ENCODE measurements at regions not wholly inside any gene's neighbourhood (a gene's known extent, or its start where the extent isn't known, plus 50 kb on each side); places are given as distances from the start of the nearest gene placed in this dataset.

GRCh38 chr2:186433777-186434432 lies 52.2 kb upstream of the ZC3H15 start:
- in situ Hi-C loops (cut with MboI) (no loop called here), intact Hi-C loops (cut with micrococcal nuclease) (no loop called here)
- POLR2A ChIA-PET = no interaction called here
- Histone ChIP-seq H3K9ac (ENCODE audit: insufficient read depth in 1 of 2, low read depth in 2 of 2, low read length in 2 of 2) (no peak overlapping the region), H3K27me3 (ENCODE audit: control insufficient read depth in 2 of 2, insufficient read depth in 2 of 2, low read length in 2 of 2) (no peaks in the 10 kb centered on the region; a peak in 1 of 5 replicates), H3K27ac (ENCODE audit: extremely low read depth, low read depth, low read length) (no peak overlapping the region), H4K20me1 (replicated peaks; ENCODE audit: control insufficient read depth, insufficient read depth, low read length) (no peaks in the 10 kb centered on the region), H3K4me3 (no peak overlapping the region), H3K36me3 (ENCODE audit: control insufficient read depth, insufficient read depth, low read length) (no peaks in the 10 kb centered on the region), H3K9me1 (ENCODE audit: control insufficient read depth, insufficient read depth, low read length) (no peaks in the 10 kb centered on the region), H3K4me1 (replicated peaks in 1 of 2; ENCODE audit: control insufficient read depth in 2 of 2, insufficient read depth in 2 of 2, low read length in 2 of 2) (no peaks in the 10 kb centered on the region), H3K4me2 (ENCODE audit: insufficient read depth, low read length) (no peak overlapping the region), H3K79me2 (ENCODE audit: control insufficient read depth, insufficient read depth, low read length) (no peaks in the 10 kb centered on the region), H3K9me3 (replicated peaks; ENCODE audit: control insufficient read depth, insufficient read depth, low read depth, low read length) (peaks cover 9% of the 10 kb centered on the region; the same call in 1 of the 2 replicates), H2AFZ (ENCODE audit: low read depth, low read length) (no peak overlapping the region)
- CTCF ChIA-PET (ENCODE audit: low intra/inter-chr PET ratio) = no interaction called here
- WGBS (ENCODE audit: insufficient coverage, low coverage, missing lambda C conversion rate) = 7% methylated on average over 7 of the region's 7 CpGs
- ATAC-seq (no peak), DNase-seq (ENCODE audit: extremely low read depth in 1 of 4, low spot score in 3 of 4) (no peak), FAIRE-seq (no peak)
- no TSS peak for BruUV-seq (replicated peaks)
- no peak for TF ChIP-seq HIVEP1 (CRISPR knock-in tag; IDR thresholded peaks at IDR 0.05)
- no peak for TF ChIP-seq NONO (IDR thresholded peaks at IDR 0.05; ENCODE audit: low read depth in 2 of 2, low read length in 1 of 2)
- TF ChIP-seq NCOA1 (IDR thresholded peaks at IDR 0.05; ENCODE audit: low read depth) = no peak
- TF ChIP-seq SIN3B (IDR thresholded peaks at IDR 0.05; ENCODE audit: low read depth) = no peak
- TF ChIP-seq HMGN3 (IDR thresholded peaks at IDR 0.05; ENCODE audit: borderline replicate concordance, extremely low read depth, insufficient read length, low read depth, low read length) = no peak
- TF ChIP-seq ZNF592 (IDR thresholded peaks at IDR 0.05) = no peak
- no peak for TF ChIP-seq SRSF3 (IDR thresholded peaks at IDR 0.05; ENCODE audit: insufficient read depth, low read length)
- no peak for TF ChIP-seq MCM3 (IDR thresholded peaks at IDR 0.05)
- no peak for TF ChIP-seq SMAD1 (IDR thresholded peaks at IDR 0.05; ENCODE audit: low read depth, low read length, partially characterized antibody)
- no peak for TF ChIP-seq EHMT2 (IDR thresholded peaks at IDR 0.05)
- no peak for TF ChIP-seq E2F4 (CRISPR knock-in tag; IDR thresholded peaks at IDR 0.05; ENCODE audit: low read depth)
- TF ChIP-seq ETV1 (tag; conservative IDR thresholded peaks at IDR 0.05; ENCODE audit: low read depth) = no peak
- TF ChIP-seq TFE3 (CRISPR knock-in tag; IDR thresholded peaks at IDR 0.05) = no peak
- TF ChIP-seq NR2F6 (CRISPR knock-in tag; IDR thresholded peaks at IDR 0.05) = no peak
- no peak for TF ChIP-seq BRD9 (IDR thresholded peaks at IDR 0.05; ENCODE audit: low read depth, partially characterized antibody)
- no peak for TF ChIP-seq CBX2 (IDR thresholded peaks at IDR 0.05; ENCODE audit: insufficient read depth, low read length, poor library complexity, severe bottlenecking)
